ENCODE measurements at regions not wholly inside any gene's neighbourhood (a gene's known extent, or its start where the extent isn't known, plus 50 kb on each side); places are given as distances from the start of the nearest gene placed in this dataset.
"Not testable (repeated sequence)": the region's sequence is repeated elsewhere in the genome, so short reads cannot be mapped to it uniquely, and the experiment has no call there.

GRCh38 chr7:138208142-138208570 is 131.9 kb downstream of the AKR1D1 start:
- Mint-ChIP-seq H3K9me3 (no peaks in the 10 kb centered on the region), H3K4me3 (no peak overlapping the region), H3K27ac (no peak overlapping the region), H3K36me3 (ENCODE audit: low read depth) (no peaks in the 10 kb centered on the region), H3K27me3 (ENCODE audit: low read depth, poor library complexity) (peaks cover 10% of the 10 kb centered on the region), H3K4me1 (no peaks in the 10 kb centered on the region)
- TF ChIP-seq, protein P1, sequence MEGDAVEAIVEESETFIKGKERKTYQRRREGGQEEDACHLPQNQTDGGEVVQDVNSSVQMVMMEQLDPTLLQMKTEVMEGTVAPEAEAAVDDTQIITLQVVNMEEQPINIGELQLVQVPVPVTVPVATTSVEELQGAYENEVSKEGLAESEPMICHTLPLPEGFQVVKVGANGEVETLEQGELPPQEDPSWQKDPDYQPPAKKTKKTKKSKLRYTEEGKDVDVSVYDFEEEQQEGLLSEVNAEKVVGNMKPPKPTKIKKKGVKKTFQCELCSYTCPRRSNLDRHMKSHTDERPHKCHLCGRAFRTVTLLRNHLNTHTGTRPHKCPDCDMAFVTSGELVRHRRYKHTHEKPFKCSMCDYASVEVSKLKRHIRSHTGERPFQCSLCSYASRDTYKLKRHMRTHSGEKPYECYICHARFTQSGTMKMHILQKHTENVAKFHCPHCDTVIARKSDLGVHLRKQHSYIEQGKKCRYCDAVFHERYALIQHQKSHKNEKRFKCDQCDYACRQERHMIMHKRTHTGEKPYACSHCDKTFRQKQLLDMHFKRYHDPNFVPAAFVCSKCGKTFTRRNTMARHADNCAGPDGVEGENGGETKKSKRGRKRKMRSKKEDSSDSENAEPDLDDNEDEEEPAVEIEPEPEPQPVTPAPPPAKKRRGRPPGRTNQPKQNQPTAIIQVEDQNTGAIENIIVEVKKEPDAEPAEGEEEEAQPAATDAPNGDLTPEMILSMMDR (IDR thresholded peaks at IDR 0.05): no peak
- no peak for DNase-seq

DNA sequence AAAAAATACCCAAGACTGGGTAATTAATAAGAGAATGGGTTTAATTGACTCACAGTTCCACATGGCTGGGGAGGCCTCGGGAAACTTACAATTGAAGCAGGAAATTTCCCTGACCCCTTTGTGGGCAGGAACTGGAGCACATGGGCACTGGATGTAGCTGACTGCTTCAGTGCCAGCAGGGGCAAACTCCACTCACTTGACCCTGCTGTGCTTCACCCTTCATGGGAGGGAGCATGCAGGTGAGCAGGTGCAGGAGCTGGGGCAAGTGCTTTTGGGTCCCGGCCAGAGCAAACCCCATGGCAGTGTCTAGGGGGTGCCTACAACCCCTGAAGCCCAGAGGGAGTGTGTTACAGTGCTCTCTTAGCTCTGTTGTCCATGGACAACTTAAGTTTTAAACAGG is 132.6 kb downstream of the AKR1D1 start:
- TF ChIP-seq, protein P1 (IDR thresholded peaks at IDR 0.05): no peak
- no peak overlapping the region for H3K4me3 Mint-ChIP-seq
- no peaks in the 10 kb centered on the region for H3K36me3 Mint-ChIP-seq (ENCODE audit: low read depth)
- DNase-seq: no peak
- H3K4me1 Mint-ChIP-seq: peaks cover under 1% of the 10 kb centered on the region
- no peak overlapping the region for H3K27ac Mint-ChIP-seq
- peaks cover 10% of the 10 kb centered on the region for H3K27me3 Mint-ChIP-seq (ENCODE audit: low read depth, poor library complexity)
- H3K9me3 Mint-ChIP-seq: no peaks in the 10 kb centered on the region

DNA sequence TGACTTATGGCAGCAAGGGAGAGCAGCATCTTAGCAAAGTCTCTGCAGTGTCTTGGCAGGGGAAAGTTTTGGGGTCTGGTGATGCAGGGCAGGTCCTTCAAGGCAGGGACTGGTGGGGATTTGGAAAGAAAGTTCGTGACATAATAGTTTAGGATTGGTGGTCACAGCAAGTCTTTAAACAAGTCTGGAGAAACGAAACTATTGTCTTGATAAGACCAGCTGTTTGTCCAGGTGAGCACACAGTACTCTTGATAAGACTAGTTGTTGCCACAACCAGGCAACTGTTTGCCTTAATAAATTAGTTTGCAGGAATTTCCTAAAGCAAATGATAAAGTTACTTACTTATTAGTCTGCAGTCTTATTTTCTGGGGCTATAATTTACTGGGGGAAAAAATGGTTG is 136.1 kb downstream of the AKR1D1 start:
- DNase-seq: no peak
- TF ChIP-seq, protein P1 (IDR thresholded peaks at IDR 0.05): no peak
- H3K27ac Mint-ChIP-seq: peak overlapping the region; percentile 0
- no peak overlapping the region for H3K4me3 Mint-ChIP-seq
- H3K27me3 Mint-ChIP-seq (ENCODE audit: low read depth, poor library complexity): peaks cover 10% of the 10 kb centered on the region
- peaks cover 18% of the 10 kb centered on the region for H3K4me1 Mint-ChIP-seq
- H3K9me3 Mint-ChIP-seq: peaks cover 12% of the 10 kb centered on the region
- H3K36me3 Mint-ChIP-seq (ENCODE audit: low read depth): peaks cover 6% of the 10 kb centered on the region

- H3K4me1 Mint-ChIP-seq: peaks cover 18% of the 10 kb centered on the region
- peaks cover 13% of the 10 kb centered on the region for H3K36me3 Mint-ChIP-seq (ENCODE audit: low read depth)
- H3K9me3 Mint-ChIP-seq: peaks cover 33% of the 10 kb centered on the region
- TF ChIP-seq, protein P1 (IDR thresholded peaks at IDR 0.05): no peak
- H3K4me3 Mint-ChIP-seq: no peak overlapping the region
- no peaks in the 10 kb centered on the region for H3K27me3 Mint-ChIP-seq (ENCODE audit: low read depth, poor library complexity)
- DNase-seq: no peak
- peak overlapping the region; percentile 92 for H3K27ac Mint-ChIP-seq
Observed at GRCh38 chr7:138214926-138215325, 138.7 kb downstream of the AKR1D1 start.

- H3K4me3 Mint-ChIP-seq; H3K27me3 Mint-ChIP-seq (ENCODE audit: low read depth, poor library complexity); H3K4me1 Mint-ChIP-seq; DNase-seq; H3K27ac Mint-ChIP-seq: not testable (repeated sequence)
- Mint-ChIP-seq H3K36me3 (ENCODE audit: low read depth) (peaks cover 19% of the 10 kb centered on the region), H3K9me3 (peaks cover 68% of the 10 kb centered on the region)
Observed at GRCh38 chr7:138220321-138220720, 144.1 kb downstream of the AKR1D1 start.

DNA sequence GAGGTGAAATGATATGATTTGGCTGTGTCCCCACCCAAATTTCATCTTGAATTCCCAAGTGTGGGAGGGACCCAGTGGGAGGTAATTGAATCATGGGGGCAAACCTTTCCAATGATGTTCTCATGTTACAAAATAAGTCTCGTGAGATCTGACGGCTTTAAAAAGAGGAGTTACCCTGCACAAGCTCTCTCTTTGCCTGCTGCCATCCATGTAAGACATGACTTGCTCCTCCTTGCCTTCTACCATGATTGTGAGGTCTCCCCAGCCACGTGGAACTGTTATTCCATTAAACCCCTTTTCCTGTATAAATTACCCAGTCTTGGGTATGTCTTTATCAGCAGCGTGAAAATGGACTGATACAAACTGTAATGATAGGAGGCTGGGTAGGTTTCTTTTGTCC is 145.1 kb downstream of the AKR1D1 start:
- peak overlapping the region; percentile 47 for H3K27ac Mint-ChIP-seq
- not testable (repeated sequence) for H3K27me3 Mint-ChIP-seq (ENCODE audit: low read depth, poor library complexity); H3K4me3 Mint-ChIP-seq; DNase-seq; H3K4me1 Mint-ChIP-seq
- peaks cover 16% of the 10 kb centered on the region for H3K36me3 Mint-ChIP-seq (ENCODE audit: low read depth)
- peaks cover 64% of the 10 kb centered on the region for H3K9me3 Mint-ChIP-seq

DNA sequence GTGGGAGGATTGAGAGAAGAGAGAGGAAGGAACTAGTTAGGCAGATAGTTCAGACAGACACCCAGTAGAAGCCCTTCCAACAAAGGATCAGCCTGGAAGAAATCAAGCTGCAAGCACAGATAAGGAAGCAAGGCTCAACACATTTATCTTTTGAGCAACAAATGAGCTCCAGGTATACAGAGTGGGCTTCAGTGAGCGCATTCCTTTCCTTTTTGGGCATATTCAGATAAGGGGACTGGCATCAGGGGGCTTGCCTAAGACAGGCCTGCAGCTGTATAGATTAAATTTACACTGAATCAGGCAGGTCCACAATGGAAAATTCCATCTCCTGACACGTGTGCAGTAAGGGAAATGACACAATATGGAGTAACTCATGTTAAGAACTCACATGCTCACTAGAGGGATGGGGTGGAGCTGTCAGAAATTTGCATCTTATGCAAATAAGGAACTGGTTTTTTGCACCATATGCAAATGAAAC is 147.2 kb downstream of the AKR1D1 start:
- H3K27me3 Mint-ChIP-seq (ENCODE audit: low read depth, poor library complexity): no peaks in the 10 kb centered on the region
- H3K27ac Mint-ChIP-seq: no peak overlapping the region
- peaks cover 52% of the 10 kb centered on the region for H3K9me3 Mint-ChIP-seq
- no peaks in the 10 kb centered on the region for H3K4me1 Mint-ChIP-seq
- H3K4me3 Mint-ChIP-seq: no peak overlapping the region
- TF ChIP-seq, protein P1 (IDR thresholded peaks at IDR 0.05): no peak
- DNase-seq: no peak
- peaks cover 12% of the 10 kb centered on the region for H3K36me3 Mint-ChIP-seq (ENCODE audit: low read depth)

Data from nephron progenitor cell (in vitro differentiated cells).